NOMO-1 treated with dmso at 0.1 percent for 144 hours (cell line): ENCODE measurements at regions not wholly inside any gene's neighbourhood (a gene's known extent, or its start where the extent isn't known, plus 50 kb on each side); places are given as distances from the start of the nearest gene placed in this dataset.
A peak's percentile ranks its signal among the peaks of the same experiment; 100 is the strongest.

ENCODE experiments used
- DNase-seq: peaks from one replicate; lab custom pipeline; 2025; ENCODE audit not compliant: unreplicated experiment; lab: John Stamatoyannopoulos, UW

DNA sequence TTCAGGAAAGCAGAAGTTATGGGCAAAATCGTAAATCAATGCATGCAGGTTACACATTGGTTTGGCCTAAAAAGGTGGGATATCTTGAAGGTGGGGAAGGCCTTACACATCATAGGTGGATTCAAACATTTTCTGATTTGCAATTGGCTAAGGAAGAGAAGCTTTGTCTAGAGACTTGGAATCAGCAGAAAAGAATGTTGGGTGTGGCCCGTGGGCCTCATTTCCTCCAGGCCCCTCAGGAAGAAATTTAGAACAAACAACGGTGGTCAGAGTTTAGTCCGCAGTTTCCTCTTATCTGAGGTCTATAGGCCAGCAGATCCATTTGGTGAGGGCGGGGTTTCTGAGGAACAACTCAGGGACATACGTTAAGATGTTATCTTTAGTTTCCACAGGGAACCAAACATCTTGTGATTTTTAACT is 50.9 kb upstream of the AFF3 start:
- peak; percentile 90 for DNase-seq

DNA sequence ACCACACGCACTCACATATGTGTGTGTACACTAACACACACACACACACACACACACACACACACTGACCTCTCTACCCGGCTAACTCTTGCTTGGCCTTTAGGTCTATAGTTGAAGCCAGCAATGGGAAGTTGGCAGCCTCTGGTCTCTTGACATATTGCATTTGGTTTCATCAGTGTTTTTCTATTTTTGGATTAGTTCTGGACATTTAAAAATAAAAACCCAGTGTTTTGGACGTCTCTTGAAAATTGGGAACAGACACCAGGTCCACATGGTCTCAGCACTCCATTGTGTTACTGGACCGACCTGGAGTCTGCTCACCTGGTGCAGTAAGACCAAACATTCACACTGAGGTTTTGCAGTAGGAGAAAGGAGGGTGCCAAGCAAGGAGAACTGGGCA is 50.4 kb upstream of the AFF3 start:
- DNase-seq: no peak

DNA sequence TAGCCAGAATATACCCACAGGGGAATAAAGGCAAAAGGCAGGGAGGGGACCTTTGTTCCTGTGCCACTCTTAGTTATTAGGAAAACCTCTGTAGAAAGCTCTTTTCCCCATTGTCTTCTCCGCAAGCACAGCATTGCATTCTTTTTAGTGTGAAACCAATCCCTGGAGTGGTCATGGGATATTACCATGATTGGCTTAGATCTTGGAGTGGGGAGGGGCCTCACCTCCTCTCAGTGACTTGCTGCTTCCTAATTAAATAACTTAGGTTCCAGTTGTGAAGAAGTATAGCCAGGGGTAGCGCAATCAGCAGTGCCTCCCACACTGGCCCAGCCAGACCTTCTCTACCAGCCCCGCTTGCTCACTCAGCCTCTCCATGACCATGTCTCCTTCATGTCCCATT is 49.9 kb upstream of the AFF3 start:
- no peak for DNase-seq
